ENCODE measurements at regions not wholly inside any gene's neighbourhood (a gene's known extent, or its start where the extent isn't known, plus 50 kb on each side); places are given as distances from the start of the nearest gene placed in this dataset.
"Not testable (repeated sequence)": the region's sequence is repeated elsewhere in the genome, so short reads cannot be mapped to it uniquely, and the experiment has no call there.

GRCh38 chr10:118870467-118871243, 115.9 kb upstream of the CACUL1 start:
- peak; percentile 81 for DNase-seq (ENCODE audit: low spot score)

- no peak for DNase-seq (ENCODE audit: low spot score)
These were observed 116.6 kb upstream of the CACUL1 start for GRCh38 chr10:118871244-118871865.

- DNase-seq (ENCODE audit: low spot score) = peak; percentile 29
These were observed 118.4 kb upstream of the CACUL1 start for GRCh38 chr10:118873091-118873737.

- DNase-seq (ENCODE audit: low spot score) = no peak
These were observed 119.0 kb upstream of the CACUL1 start for GRCh38 chr10:118873738-118874105.

GRCh38 chr10:118874171-118874570, 119.4 kb upstream of the CACUL1 start:
- no peak for DNase-seq (ENCODE audit: low spot score)

- no peak for DNase-seq (ENCODE audit: low spot score)
These were observed 120.3 kb upstream of the CACUL1 start for GRCh38 chr10:118875087-118875486.

- no peak for DNase-seq (ENCODE audit: low spot score)
These were observed 128.0 kb upstream of the CACUL1 start for GRCh38 chr10:118882741-118883140.

- DNase-seq (ENCODE audit: low spot score) = no peak
These were observed 137.3 kb upstream of the NANOS1 start for GRCh38 chr10:118892255-118892654.

GRCh38 chr10:118894891-118895290, 134.6 kb upstream of the NANOS1 start:
- not testable (repeated sequence) for DNase-seq (ENCODE audit: low spot score)

- DNase-seq (ENCODE audit: low spot score) = no peak
These were observed 128.9 kb upstream of the NANOS1 start for GRCh38 chr10:118900617-118901016.

- no peak for DNase-seq (ENCODE audit: low spot score)
These were observed 128.1 kb upstream of the NANOS1 start for GRCh38 chr10:118901380-118901779.

- no peak for DNase-seq (ENCODE audit: low spot score)
These were observed 127.6 kb upstream of the NANOS1 start for GRCh38 chr10:118901906-118902305.

- DNase-seq (ENCODE audit: low spot score) = not testable (repeated sequence)
These were observed 126.9 kb upstream of the NANOS1 start for GRCh38 chr10:118902656-118903055.

- no peak for DNase-seq (ENCODE audit: low spot score)
These were observed 126.3 kb upstream of the NANOS1 start for GRCh38 chr10:118903251-118903650.

GRCh38 chr10:118903691-118904090, 125.8 kb upstream of the NANOS1 start:
- no peak for DNase-seq (ENCODE audit: low spot score)

- DNase-seq (ENCODE audit: low spot score) = no peak
These were observed 125.2 kb upstream of the NANOS1 start for GRCh38 chr10:118904286-118904685.

- DNase-seq (ENCODE audit: low spot score) = no peak
These were observed 122.5 kb upstream of the NANOS1 start for GRCh38 chr10:118907051-118907450.

GRCh38 chr10:118908557-118909256, 120.8 kb upstream of the NANOS1 start:
- DNase-seq (ENCODE audit: low spot score) = no peak

- DNase-seq (ENCODE audit: low spot score) = no peak
These were observed 118.8 kb upstream of the NANOS1 start for GRCh38 chr10:118910702-118911101.

- no peak for DNase-seq (ENCODE audit: low spot score)
These were observed 118.2 kb upstream of the NANOS1 start for GRCh38 chr10:118911363-118911762.

- no peak for DNase-seq (ENCODE audit: low spot score)
These were observed 116.4 kb upstream of the NANOS1 start for GRCh38 chr10:118912961-118913600.

GRCh38 chr10:118913825-118914224, 115.7 kb upstream of the NANOS1 start:
- DNase-seq (ENCODE audit: low spot score) = no peak
